Gastroesophageal sphincter (tissue), 4 donors: ENCODE measurements at regions not wholly inside any gene's neighbourhood (a gene's known extent, or its start where the extent isn't known, plus 50 kb on each side); places are given as distances from the start of the nearest gene placed in this dataset.

Experiments
- ATAC-seq: fragments of 150-250 bp; one replicate; pipeline ENCODE4 v1.9.1; 2016; ENCODE audit warnings: mild to moderate bottlenecking, moderate library complexity
- H3K27ac ChIP-seq, 4 donors: fragments of 200-600 bp; sonication (generic) in 3 of 4; 1 replicate in 3 of 4; 2 replicates in 1 of 4; pipeline ENCODE4 v1.5.1; 2016 to 2019
- H3K27me3 ChIP-seq: fragments of 200-600 bp; sonication (generic); one replicate; pipeline ENCODE4 v1.5.1; 2019
- H3K36me3 ChIP-seq, 2 donors: fragments of 200-600 bp; sonication (generic); one replicate each; pipeline ENCODE4 v1.5.1; 2019; ENCODE audit warnings: control low read depth in 1 of 2
- H3K4me1 ChIP-seq, 3 donors: fragments of 200-600 bp; sonication (generic); 1 replicate in 2 of 3; 2 replicates in 1 of 3; pipeline ENCODE4 v1.5.1; 2016 to 2019; ENCODE audit warnings: control low read depth in 2 of 3
- H3K4me3 ChIP-seq, 2 donors: fragments of 200-600 bp; sonication (generic); one replicate each; pipeline ENCODE4 v1.5.1; 2019; ENCODE audit warnings: mild to moderate bottlenecking in 1 of 2, moderate library complexity in 1 of 2
- H3K9me3 ChIP-seq, 3 donors: fragments of 200-600 bp; sonication (generic); one replicate each; pipeline ENCODE4 v1.5.1; 2017 to 2019; ENCODE audit warnings: control low read depth in 2 of 3
- EP300 ChIP-seq: sonication (generic); formaldehyde crosslinking; IDR thresholded peaks from one replicate; pipeline ENCODE4 v1.6.1; 2017; ENCODE audit warnings: antibody characterized with exemption, mild to moderate bottlenecking
- POLR2A ChIP-seq, 2 donors: fragments of 450-650 bp; IDR thresholded peaks; one replicate each; pipeline ENCODE4 v1.6.1; 2017; ENCODE audit warnings: antibody characterized with exemption in 2 of 2, mild to moderate bottlenecking in 2 of 2, moderate library complexity in 1 of 2
- POLR2AphosphoS5 ChIP-seq: sonication (generic); formaldehyde crosslinking; IDR thresholded peaks from one replicate; pipeline ENCODE4 v1.6.1; 2017; ENCODE audit warnings: antibody characterized with exemption
- WGBS, 2 donors: methylation state at CpG; one replicate each; pipeline ENCODE4 v1.1.5; 2018; ENCODE audit warnings: low coverage in 1 of 2; 5-methylcytosine and 5-hydroxymethylcytosine counted together
- TF ChIP-seq, protein P1 (sequence below), 4 experiments: fragments of 200-600 bp in 2 of 4; fragments of 450-650 bp in 2 of 4; sonication (generic) in 1 of 4; IDR thresholded peaks; one replicate each; pipeline ENCODE4 v1.5.1; 2017 to 2019; ENCODE audit warnings: antibody characterized with exemption in 4 of 4, mild to moderate bottlenecking in 2 of 4, moderate library complexity in 2 of 4

DNA sequence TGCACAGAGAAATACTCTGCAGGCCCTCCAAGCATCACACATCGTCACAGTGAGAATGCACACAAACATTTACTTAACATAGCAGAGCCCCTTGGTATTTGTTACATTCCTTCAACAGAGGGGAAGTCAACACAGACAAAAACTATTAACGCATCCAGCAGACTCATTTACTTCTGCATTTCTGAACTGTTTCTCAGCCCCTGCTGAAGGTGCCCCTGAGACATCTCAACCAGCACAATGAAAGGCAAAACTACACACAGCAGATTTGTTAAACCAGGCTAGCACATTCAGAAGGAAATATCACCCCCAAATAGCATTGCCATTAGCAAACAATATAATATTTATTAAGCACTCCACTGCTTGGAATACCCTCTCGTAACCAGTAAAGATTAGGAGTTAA is 367.0 kb downstream of the RAB28 start:
- H3K27ac ChIP-seq = no peak overlapping the region
- TF ChIP-seq, protein P1, sequence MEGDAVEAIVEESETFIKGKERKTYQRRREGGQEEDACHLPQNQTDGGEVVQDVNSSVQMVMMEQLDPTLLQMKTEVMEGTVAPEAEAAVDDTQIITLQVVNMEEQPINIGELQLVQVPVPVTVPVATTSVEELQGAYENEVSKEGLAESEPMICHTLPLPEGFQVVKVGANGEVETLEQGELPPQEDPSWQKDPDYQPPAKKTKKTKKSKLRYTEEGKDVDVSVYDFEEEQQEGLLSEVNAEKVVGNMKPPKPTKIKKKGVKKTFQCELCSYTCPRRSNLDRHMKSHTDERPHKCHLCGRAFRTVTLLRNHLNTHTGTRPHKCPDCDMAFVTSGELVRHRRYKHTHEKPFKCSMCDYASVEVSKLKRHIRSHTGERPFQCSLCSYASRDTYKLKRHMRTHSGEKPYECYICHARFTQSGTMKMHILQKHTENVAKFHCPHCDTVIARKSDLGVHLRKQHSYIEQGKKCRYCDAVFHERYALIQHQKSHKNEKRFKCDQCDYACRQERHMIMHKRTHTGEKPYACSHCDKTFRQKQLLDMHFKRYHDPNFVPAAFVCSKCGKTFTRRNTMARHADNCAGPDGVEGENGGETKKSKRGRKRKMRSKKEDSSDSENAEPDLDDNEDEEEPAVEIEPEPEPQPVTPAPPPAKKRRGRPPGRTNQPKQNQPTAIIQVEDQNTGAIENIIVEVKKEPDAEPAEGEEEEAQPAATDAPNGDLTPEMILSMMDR (IDR thresholded peaks at IDR 0.05) = no peak
- TF ChIP-seq POLR2A (IDR thresholded peaks at IDR 0.05) (no peak), POLR2AphosphoS5 (no peak), EP300 (no peak)
- no peak overlapping the region for H3K4me3 ChIP-seq
- H3K36me3 ChIP-seq = no peaks in the 10 kb centered on the region
- 72 to 85% methylated on average over 3 of the region's 3 CpGs for WGBS, 2 donors
- H3K4me1 ChIP-seq = no peaks in the 10 kb centered on the region
- no peak for ATAC-seq
- peaks cover 0 to 4% (median 0%) of the 10 kb centered on the region in 3 donors for H3K9me3 ChIP-seq
- H3K27me3 ChIP-seq = no peaks in the 10 kb centered on the region

DNA sequence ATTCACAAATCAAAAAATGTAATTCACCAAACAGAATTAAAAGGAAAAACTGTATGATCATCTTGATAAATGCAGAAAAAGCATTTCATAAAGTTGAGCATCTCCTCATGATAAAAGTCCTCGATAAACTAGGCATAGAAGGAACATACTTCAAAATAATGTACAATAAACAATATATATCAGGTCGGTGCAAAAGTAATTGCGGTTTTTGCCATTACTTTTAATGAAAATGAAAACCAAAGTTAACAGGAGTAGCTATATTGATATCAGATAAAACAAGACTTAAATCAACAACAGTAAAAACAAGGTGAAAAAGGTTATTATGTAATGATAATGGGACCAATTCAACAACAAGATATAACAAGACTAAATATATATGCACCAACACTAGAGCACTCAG is 372.1 kb downstream of the RAB28 start:
- no peak for ATAC-seq
- WGBS, 2 donors = 87 to 94% methylated on average over 3 of the region's 3 CpGs
- H3K36me3 ChIP-seq = no peaks in the 10 kb centered on the region

DNA sequence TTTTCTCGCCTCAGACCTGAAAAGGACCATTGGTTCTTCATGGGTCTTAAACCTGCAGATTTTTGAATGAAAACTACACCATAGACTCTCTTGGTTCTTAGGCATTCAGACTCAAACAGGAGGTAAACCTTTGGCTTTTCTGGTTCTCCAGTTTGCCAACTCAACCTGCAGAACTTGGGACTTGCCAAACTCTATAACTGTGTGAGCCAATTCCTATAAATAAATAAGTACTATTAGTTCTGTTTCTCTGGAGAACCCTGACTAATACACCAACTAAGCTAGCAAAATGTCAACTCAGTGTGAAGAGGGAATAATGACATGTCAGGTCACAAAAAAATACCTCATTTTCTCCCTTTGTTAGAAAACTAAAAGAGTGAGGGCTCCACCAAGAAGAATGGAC is 374.6 kb downstream of the RAB28 start:
- no peak for ATAC-seq
- peaks cover 0 to 16% (median 0%) of the 10 kb centered on the region in 3 donors for H3K9me3 ChIP-seq
- H3K36me3 ChIP-seq = no peaks in the 10 kb centered on the region
- no peaks in the 10 kb centered on the region for H3K27me3 ChIP-seq
- H3K27ac ChIP-seq = no peak overlapping the region
- H3K4me3 ChIP-seq = no peak overlapping the region
- no peaks in the 10 kb centered on the region for H3K4me1 ChIP-seq
- WGBS, 2 donors = 33% methylated on average over 1 of the region's 1 CpG; no CpG with 5 or more reads in 1 of the 2 donors
- TF ChIP-seq POLR2AphosphoS5 (no peak), POLR2A (IDR thresholded peaks at IDR 0.05) (no peak), EP300 (no peak)
- TF ChIP-seq, protein P1 (IDR thresholded peaks at IDR 0.05) = no peak

More for the DNA sequence above, 372.1 kb downstream of the RAB28 start:
- Histone ChIP-seq H3K27ac (no peak overlapping the region), H3K4me3 (no peak overlapping the region), H3K27me3 (no peaks in the 10 kb centered on the region), H3K4me1 (no peaks in the 10 kb centered on the region), H3K9me3 (peaks cover 0 to 16% (median 0%) of the 10 kb centered on the region in 3 donors)
- TF ChIP-seq EP300 (no peak), POLR2A (IDR thresholded peaks at IDR 0.05) (no peak), POLR2AphosphoS5 (no peak)
- TF ChIP-seq, protein P1 (IDR thresholded peaks at IDR 0.05) = no peak

DNA sequence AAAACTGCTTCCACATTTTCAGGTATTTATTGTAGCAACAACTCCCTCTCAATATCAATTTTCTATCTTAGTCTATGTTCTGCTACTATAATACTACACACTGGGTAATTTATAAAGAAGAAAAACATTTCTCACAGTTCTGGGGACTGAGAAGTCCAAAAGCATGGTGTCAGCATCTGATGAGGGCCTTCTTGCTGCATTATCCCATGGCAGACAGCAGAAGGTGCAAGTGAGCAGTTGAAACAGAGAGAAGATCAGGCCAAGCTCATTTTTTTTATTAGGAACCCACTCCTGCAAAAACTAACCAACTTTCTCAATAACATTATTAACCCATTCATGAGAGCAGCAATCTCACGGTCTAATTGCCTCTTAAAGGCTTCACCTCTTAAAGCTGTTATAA is 376.0 kb downstream of the RAB28 start:
- no peak for ATAC-seq
- TF ChIP-seq, protein P1 (IDR thresholded peaks at IDR 0.05) = no peak
- no peak for TF ChIP-seq POLR2AphosphoS5
- no peak for TF ChIP-seq POLR2A (IDR thresholded peaks at IDR 0.05)
- TF ChIP-seq EP300 = no peak
- Histone ChIP-seq H3K9me3 (peaks cover 0 to 16% (median 0%) of the 10 kb centered on the region in 3 donors), H3K4me3 (no peak overlapping the region), H3K27me3 (no peaks in the 10 kb centered on the region), H3K27ac (no peak overlapping the region), H3K4me1 (no peaks in the 10 kb centered on the region), H3K36me3 (no peaks in the 10 kb centered on the region)
- 100% methylated on average over 1 of the region's 1 CpG for WGBS, 2 donors

DNA sequence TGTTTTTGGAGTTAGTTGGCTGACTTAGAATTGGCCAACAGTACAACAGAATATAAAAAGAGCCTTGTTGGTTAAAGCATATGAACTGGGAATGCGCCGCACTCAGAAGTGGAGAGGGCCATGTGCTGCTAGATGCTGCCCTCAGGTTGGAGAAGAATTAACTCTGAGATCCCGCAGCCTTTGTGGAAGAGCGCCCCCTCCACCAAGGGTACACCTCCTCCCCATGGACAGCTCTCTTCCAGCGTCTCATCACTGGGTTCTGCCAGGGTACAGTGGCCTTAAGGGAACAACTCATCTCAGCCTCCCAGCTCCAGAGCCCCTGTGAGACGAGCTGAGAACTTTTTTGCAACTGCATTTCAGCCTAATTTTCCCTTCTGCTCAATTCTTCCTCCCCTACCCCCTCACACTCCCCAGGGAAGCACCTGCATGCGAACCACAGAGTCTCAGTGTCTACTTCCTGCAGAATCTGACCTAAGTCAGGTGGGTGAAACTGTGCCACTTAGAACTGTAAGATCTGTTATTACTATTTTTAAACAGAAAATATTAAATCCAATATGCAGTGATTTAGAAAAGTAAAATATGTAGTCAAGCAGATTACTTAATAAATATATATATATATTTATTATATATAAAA is 380.6 kb downstream of the RAB28 start:
- Histone ChIP-seq H3K9me3 (no peaks in the 10 kb centered on the region), H3K4me3 (no peak overlapping the region), H3K27me3 (no peaks in the 10 kb centered on the region), H3K4me1 (no peaks in the 10 kb centered on the region), H3K36me3 (no peaks in the 10 kb centered on the region), H3K27ac (no peak overlapping the region)
- TF ChIP-seq EP300 (no peak), POLR2AphosphoS5 (no peak), POLR2A (IDR thresholded peaks at IDR 0.05) (no peak)
- 71 to 83% methylated on average over 5 to 7 of the region's 7 CpGs for WGBS, 2 donors
- ATAC-seq = no peak
